Sigmoid colon (tissue), 3 donors: ENCODE measurements at regions not wholly inside any gene's neighbourhood (a gene's known extent, or its start where the extent isn't known, plus 50 kb on each side); places are given as distances from the start of the nearest gene placed in this dataset.

Experiments used
- POLR2A ChIP-seq, 2 donors: fragments of 450-650 bp; IDR thresholded peaks; one replicate each; pipeline ENCODE4 v1.6.1; 2016; ENCODE audit warnings: antibody characterized with exemption in 2 of 2, mild to moderate bottlenecking in 2 of 2, moderate library complexity in 2 of 2
- TF ChIP-seq, protein P1 (sequence below), 4 experiments: fragments of 450-650 bp in 3 of 4; fragments of 200-600 bp in 1 of 4; IDR thresholded peaks; one replicate each; pipeline ENCODE4 v1.5.1; 2016 to 2019; ENCODE audit warnings: antibody characterized with exemption in 4 of 4, mild to moderate bottlenecking in 3 of 4, moderate library complexity in 2 of 4

DNA sequence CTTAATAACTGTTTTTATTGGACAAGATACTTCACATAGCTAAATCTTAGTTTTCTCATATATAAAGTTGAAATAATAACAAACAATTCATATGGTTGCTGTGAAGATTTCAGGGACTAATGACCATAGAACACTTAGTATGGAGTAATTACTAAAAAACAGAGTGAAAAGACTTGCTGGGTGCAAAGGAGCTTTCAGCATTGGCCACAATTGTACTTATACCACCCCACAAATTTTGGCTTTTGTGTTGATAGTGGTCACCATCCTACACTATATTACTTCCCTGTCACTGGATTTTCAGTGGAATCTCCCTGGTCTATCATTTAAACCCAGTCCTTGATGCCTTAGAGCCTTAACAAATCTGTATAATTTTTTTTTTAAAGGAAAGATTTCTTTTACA, 398.6 kb upstream of the EPHA7 start:
- TF ChIP-seq POLR2A (IDR thresholded peaks at IDR 0.05): no peak
- TF ChIP-seq, protein P1, sequence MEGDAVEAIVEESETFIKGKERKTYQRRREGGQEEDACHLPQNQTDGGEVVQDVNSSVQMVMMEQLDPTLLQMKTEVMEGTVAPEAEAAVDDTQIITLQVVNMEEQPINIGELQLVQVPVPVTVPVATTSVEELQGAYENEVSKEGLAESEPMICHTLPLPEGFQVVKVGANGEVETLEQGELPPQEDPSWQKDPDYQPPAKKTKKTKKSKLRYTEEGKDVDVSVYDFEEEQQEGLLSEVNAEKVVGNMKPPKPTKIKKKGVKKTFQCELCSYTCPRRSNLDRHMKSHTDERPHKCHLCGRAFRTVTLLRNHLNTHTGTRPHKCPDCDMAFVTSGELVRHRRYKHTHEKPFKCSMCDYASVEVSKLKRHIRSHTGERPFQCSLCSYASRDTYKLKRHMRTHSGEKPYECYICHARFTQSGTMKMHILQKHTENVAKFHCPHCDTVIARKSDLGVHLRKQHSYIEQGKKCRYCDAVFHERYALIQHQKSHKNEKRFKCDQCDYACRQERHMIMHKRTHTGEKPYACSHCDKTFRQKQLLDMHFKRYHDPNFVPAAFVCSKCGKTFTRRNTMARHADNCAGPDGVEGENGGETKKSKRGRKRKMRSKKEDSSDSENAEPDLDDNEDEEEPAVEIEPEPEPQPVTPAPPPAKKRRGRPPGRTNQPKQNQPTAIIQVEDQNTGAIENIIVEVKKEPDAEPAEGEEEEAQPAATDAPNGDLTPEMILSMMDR (IDR thresholded peaks at IDR 0.05): no peak
